Femur (tissue), 1 donor: ENCODE measurements at regions not wholly inside any gene's neighbourhood (a gene's known extent, or its start where the extent isn't known, plus 50 kb on each side); places are given as distances from the start of the nearest gene placed in this dataset.
A peak's percentile ranks its signal among the peaks of the same experiment; 100 is the strongest.
"Not testable (repeated sequence)": the region's sequence is repeated elsewhere in the genome, so short reads cannot be mapped to it uniquely, and the experiment has no call there.

Experiments used
- DNase-seq: peaks from one replicate; pipeline ENCODE4 v3.0.0-alpha.2; 2017

- DNase-seq: no peak
Observed at GRCh38 chr14:104305511-104306449, 167.4 kb downstream of the KIF26A start.

GRCh38 chr14:104306450-104307040, 168.2 kb downstream of the KIF26A start:
- no peak for DNase-seq

- no peak for DNase-seq
Observed at GRCh38 chr14:104307246-104307626, 168.8 kb downstream of the KIF26A start.

- DNase-seq: no peak
Observed at GRCh38 chr14:104307627-104308401, 169.4 kb downstream of the KIF26A start.

- not testable (repeated sequence) for DNase-seq
Observed at GRCh38 chr14:104308534-104308933, 170.1 kb downstream of the KIF26A start.

GRCh38 chr14:104309657-104310369, 171.4 kb downstream of the KIF26A start:
- no peak for DNase-seq

GRCh38 chr14:104311358-104311757, 173.0 kb downstream of the KIF26A start:
- no peak for DNase-seq

- DNase-seq: no peak
Observed at GRCh38 chr14:104313674-104314073, 175.3 kb downstream of the KIF26A start.

- DNase-seq: peak; percentile 3
Observed at GRCh38 chr14:104314251-104314941, 176.0 kb downstream of the KIF26A start.

GRCh38 chr14:104315169-104315568, 176.8 kb downstream of the KIF26A start:
- DNase-seq: no peak

GRCh38 chr14:104315625-104316024, 177.2 kb downstream of the KIF26A start:
- no peak for DNase-seq

GRCh38 chr14:104316121-104316722, 177.8 kb downstream of the KIF26A start:
- DNase-seq: no peak

GRCh38 chr14:104316723-104317491, 178.5 kb downstream of the KIF26A start:
- DNase-seq: no peak

GRCh38 chr14:104317492-104317805, 179.1 kb downstream of the KIF26A start:
- no peak for DNase-seq

GRCh38 chr14:104317975-104318557, 179.7 kb downstream of the KIF26A start:
- no peak for DNase-seq

GRCh38 chr14:104318558-104319490, 180.4 kb downstream of the KIF26A start:
- DNase-seq: peak; percentile 14

GRCh38 chr14:104319491-104320241, 181.3 kb downstream of the KIF26A start:
- no peak for DNase-seq

GRCh38 chr14:104320611-104321086, 182.3 kb downstream of the KIF26A start:
- DNase-seq: peak; percentile 12
